GM18867 (cell line): ENCODE measurements at regions not wholly inside any gene's neighbourhood (a gene's known extent, or its start where the extent isn't known, plus 50 kb on each side); places are given as distances from the start of the nearest gene placed in this dataset.
"Not testable (repeated sequence)": the region's sequence is repeated elsewhere in the genome, so short reads cannot be mapped to it uniquely, and the experiment has no call there.

ENCODE experiments used
- ATAC-seq: cut with Tn5 transposase; IDR thresholded peaks from one replicate; pipeline ENCODE4 v1.9.1; 2021; ENCODE audit warnings: mild to moderate bottlenecking, moderate library complexity; ENCODE audit not compliant: unreplicated experiment

GRCh38 chr12:116687888-116688287 is 50.0 kb downstream of the SPRING1 start:
- ATAC-seq, result no peak

- no peak for ATAC-seq
Measured at GRCh38 chr12:116684891-116685290, 53.0 kb downstream of the SPRING1 start.

DNA sequence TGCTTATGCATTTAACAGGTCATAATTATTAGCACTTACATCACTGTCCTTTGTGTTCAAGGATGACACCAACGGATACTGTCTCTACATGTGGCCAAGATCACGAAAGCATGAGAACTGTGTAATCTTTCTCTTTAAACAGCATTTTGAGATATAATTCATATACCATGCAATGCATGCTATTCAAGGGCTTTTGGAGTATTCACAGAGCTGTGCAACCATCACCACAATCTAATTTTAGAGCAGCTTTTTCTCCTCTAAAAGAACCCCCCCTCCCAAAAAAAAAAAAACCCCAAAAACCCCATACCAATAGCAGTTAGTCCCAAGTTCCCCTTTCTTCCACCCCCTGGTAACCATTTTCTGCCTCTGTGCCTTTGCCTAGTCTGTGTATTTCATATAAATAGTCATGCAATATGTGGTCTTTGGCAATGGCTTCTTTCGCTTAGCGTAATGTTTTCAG is 60.6 kb downstream of the SPRING1 start:
- ATAC-seq, result no peak

DNA sequence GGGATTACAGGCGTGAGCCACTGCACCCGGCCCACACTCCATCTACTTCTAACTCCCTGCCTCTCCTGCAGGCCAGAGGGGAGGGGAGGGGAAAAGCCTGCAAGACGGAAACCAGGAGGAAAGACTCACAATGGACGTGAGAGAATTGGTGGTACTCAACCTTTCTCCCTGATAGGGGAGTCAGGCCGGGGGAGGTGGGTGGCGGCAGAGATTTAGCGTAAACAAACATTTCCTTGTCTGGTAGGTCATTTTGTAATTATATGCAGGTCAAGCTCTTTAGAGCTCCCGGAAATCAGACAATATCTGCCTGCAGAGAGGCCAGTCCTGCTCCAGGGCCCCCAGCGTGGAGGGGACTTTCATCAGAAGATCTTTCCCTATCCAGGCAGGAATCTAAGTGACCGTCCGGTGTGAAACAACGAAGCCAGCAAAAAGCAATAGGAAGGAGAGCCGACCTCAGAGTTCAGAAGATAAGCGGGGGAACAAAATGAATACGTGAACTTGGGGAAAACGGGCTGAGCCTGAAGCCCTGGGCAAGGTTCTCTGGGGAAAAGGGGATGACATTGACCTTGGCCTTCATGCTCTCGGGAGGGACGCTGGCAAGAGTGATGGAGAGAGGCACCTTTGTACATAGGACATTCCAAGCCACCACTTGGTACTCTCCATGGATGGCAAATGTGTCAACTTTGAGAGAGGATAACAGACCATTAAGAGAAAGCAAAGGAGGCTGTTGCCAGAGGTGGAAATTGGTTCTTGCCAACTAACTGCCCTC is 62.3 kb downstream of the SPRING1 start:
- ATAC-seq, result no peak

DNA sequence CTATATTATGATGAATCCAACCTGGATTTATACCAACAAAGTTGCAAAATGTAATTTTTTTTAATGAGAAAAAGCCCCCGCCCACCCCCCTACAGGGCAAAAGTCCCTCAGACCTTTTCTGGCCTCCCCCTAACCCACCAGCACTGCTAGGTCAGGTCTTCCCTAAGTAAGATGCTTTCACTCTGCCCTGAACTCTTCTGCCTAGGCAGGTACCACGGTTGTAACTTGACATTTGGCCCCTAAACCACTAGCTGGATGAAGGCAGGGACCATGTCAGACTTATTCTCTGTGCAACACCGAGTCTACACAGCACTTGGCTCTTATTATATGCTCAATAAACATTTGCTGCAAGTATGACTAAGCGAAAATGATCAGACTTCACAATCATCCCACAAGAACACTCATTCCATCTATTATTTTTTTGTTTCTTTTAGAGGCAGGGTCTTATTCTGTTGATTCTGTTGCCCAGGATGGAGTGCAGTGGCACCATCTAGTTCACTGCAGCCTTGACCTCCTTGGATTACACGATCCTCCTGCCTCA is 63.2 kb downstream of the SPRING1 start:
- no peak for ATAC-seq

- no peak for ATAC-seq
Measured at GRCh38 chr12:116673681-116674111, 64.2 kb downstream of the SPRING1 start.

DNA sequence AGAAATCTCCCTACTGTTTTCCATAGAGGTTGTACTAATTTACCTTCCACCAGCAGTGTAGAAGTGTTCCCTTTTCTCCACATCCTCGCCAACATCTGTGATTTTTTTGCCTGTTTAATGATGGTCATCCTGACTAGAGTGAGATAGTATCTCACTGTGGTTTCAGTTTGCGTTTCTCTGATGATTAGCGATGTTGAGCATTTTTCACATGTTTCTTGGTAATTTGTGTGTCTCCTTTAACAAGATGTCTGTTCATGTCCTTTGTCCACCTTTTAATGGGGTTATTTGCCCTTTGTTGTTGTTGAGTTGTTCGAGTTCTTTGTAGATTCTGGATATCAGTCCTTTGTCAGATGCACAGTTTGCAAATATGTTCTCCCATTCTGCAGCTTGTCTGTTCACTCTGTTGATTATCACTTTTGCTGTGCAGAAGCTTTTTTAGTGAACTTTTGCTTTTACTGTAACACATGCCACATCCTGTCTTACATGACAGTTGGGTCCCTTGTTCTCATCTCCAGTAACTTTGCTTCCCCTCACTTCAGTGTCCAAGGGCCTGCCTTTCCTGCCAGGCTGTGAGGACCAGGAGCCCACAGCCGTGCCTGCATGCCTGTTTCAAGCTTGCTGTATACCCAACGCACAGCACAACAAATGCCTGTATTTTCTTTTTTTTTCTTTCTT is 64.9 kb downstream of the SPRING1 start:
- peak; percentile 59 for ATAC-seq

DNA sequence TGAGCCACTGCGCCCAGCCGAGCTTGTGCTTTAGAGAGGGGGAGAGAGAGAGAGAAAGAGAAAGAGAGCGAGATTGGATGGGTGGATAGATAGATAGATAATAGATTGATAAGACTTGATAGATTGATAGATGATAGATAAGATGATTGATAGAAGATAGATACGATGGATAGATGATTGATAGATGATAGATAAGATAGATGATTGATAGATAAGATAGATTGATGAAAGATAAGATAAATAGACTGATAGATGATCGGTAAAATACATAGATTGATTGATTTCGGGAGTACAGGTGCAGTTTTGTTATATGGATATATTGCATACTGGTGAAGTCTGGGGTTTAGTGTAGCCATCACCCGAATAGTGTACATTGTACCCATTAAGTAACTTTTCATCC is 65.9 kb downstream of the SPRING1 start:
- ATAC-seq, result no peak

- no peak for ATAC-seq
Measured at GRCh38 chr12:116670859-116671258, 67.0 kb downstream of the SPRING1 start.

DNA sequence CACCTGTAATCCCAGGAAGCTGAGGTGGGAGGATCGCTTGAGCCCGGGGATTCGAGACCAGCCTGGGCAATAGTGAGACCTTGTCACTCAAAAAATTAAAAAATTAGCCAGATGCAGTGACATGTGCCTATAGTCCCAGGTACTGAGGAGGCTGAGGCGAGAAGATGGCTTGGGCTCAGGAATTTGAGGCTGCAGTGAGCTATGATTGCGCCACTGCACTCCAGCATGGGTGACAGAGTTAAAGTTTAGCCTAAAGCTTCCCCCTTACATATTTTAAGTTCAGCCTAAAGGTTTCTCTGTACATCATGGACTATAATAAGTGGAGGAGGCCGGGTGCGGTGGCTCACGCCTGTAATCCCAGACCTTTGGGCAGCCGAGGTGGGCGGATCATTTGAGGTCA is 70.1 kb downstream of the SPRING1 start:
- ATAC-seq, result no peak

GRCh38 chr12:116666829-116667228 is 71.0 kb downstream of the SPRING1 start:
- not testable (repeated sequence) for ATAC-seq

DNA sequence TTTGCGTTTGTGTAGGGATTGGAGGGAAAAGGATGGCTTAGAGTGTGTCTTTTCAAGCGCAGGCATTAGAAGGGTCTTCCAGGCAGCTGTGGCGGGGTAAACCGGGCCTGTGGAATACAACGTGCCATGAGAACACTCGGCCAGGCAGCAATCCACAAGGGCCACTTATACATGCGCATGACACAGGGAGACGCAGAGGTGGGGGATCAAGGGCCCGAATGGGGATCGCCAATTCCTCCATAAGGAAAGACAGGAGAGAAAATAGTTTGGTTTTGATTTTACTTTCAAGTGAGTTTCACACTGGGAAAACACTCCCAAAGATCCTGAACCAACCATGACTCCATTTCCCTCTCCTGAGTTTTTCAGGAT is 71.6 kb downstream of the SPRING1 start:
- no peak for ATAC-seq

- no peak for ATAC-seq
Measured at GRCh38 chr12:116665666-116666304, 72.1 kb downstream of the SPRING1 start.

GRCh38 chr12:116664085-116664484 is 73.8 kb downstream of the SPRING1 start:
- ATAC-seq, result no peak

- no peak for ATAC-seq
Measured at GRCh38 chr12:116662612-116663144, 75.2 kb downstream of the SPRING1 start.

GRCh38 chr12:116661341-116661740 is 76.5 kb downstream of the SPRING1 start:
- no peak for ATAC-seq

DNA sequence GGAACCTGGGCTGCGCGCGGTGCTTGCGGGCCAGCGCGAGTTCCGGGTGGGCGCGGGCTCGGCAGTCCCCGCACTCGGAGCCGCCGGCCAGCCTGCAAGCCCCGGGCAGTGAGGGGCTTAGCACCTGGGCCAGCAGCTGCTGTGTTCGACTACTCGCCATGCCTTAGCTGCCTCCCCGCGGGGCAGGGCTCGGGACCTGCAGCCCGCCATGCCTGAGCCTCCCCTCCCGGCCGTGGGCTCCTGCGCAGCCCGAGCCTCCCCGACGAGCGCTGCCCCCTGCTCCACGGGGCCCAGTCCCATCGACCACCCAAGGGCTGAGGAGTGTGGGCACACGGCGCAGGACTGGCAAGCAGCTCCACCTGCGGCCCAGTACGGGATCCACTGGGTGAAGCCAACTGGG is 77.1 kb downstream of the SPRING1 start:
- not testable (repeated sequence) for ATAC-seq

- no peak for ATAC-seq
Measured at GRCh38 chr12:116659771-116660481, 77.9 kb downstream of the SPRING1 start.

- no peak for ATAC-seq
Measured at GRCh38 chr12:116657921-116658495, 79.9 kb downstream of the SPRING1 start.

- ATAC-seq, result no peak
Measured at GRCh38 chr12:116656306-116656705, 81.6 kb downstream of the SPRING1 start.
